HuH-7 (cell line): ENCODE measurements at regions not wholly inside any gene's neighbourhood (a gene's known extent, or its start where the extent isn't known, plus 50 kb on each side); places are given as distances from the start of the nearest gene placed in this dataset.
"Not testable (repeated sequence)": the region's sequence is repeated elsewhere in the genome, so short reads cannot be mapped to it uniquely, and the experiment has no call there.

ENCODE experiments used
- DNase-seq: peaks from one replicate; pipeline ENCODE4 v3.0.0; 2011; ENCODE audit warnings: low spot score

DNA sequence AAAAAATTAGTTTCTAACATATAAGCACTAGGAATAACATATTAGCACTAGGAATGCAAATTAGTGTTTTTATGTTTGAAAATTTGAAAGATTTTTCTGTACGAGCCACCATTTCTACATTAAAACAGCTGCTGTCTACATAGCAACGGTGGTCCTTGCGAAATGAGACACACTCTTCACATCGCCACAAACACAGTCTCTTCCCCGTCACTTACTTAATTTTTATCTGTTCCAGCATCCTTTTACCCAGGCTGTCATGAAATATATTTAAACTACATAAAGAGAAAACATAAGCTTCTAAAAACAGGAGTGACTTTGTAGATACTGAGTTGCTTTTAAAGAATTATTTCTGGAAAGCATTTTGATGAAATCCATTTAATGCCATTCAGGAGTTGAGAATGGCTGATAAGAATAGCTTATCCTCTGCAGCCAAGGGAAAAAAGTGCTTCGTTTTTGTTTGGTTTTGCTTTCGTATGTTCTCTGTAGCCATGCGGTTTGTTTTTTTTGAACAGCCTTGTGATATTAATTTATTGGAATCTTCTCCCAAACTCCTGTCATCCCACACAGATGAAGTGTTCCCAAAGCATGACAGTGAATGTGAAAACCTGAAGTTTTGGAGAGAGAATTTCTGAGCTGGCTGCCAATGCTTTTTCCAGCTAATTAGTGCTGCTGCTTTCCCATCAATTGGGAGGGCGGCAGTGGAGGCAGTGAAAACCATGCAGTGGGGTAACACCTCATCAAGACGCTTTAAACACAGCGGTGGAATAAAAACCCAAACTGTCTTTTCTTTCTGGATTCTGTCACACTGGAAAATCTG lies 603.7 kb upstream of the ADARB2 start:
- DNase-seq = no peak

DNA sequence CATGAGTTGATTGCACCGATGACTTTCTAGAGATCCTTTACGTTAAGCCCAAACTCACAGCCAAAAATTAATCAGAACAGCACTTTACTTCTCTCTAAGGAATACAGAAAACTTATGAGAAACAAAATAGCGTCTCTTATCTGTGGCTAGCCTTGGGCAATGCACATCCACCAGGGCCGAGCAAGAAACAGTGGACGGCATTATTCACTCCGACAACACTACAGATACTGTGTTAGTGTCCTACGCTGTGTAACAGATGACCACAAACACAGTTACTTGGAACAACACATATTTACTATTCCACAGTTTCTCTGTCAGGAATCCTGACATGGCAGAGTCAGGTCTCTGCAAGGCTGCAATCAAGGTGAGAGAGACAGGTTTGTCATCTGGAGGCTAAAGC lies 598.3 kb upstream of the ADARB2 start:
- DNase-seq = no peak

DNA sequence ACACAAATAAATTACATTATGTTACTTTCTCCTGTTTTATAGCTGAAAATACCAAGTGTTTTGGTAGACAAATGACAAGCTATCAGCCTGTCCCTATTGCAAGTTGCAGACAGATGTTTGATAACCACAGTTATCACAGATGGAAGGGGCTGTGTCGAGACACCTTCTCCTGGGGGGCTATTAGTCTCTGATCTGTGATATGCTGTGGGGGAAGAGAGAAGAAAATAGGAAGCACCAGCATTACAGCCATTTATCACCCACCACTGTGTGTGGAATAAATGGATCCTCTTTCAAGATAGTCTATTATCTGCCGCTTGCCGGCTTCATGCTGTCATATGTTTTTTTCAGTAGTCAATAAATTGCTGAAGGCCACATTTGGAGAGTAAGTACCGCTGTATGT lies 597.2 kb upstream of the ADARB2 start:
- DNase-seq = no peak

DNA sequence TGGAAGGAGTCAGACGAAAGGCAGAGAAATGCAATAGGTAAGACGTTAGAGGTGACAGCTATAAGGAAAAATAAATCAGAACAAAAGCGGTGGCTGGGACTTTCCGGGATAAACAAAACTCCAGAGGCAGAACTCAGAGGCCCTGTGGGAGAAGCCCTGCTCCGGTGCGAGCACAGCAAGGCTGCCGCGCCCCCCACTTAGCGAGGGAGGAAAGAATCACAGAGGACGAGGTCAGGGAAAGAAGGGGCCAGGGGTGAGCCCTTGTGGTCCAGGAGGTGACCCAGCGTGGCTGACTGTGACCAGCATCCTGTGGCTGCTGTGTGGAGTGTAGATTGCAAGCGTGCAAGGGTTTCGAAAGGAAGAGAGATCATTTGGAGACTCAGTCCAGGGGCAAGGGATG lies 591.8 kb upstream of the ADARB2 start:
- DNase-seq = no peak

DNA sequence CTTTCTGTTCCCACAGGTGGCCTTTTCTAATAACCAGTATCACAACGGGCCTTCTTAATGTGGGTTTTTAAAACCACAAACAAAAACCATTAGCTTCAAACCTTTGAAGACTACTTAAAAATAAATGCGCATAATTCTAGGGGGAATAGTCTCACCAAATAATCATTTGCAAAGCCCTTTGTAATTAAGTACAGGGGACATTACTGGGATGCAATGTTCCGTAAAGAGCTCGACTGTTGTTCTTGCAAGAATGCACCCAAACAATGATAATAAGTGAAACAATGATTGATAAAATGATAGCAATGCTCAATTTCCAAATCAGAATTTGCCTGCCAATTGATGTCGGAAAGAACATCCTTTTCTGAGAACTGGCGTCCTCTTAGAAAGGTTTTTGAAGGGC lies 589.1 kb upstream of the ADARB2 start:
- no peak for DNase-seq

DNA sequence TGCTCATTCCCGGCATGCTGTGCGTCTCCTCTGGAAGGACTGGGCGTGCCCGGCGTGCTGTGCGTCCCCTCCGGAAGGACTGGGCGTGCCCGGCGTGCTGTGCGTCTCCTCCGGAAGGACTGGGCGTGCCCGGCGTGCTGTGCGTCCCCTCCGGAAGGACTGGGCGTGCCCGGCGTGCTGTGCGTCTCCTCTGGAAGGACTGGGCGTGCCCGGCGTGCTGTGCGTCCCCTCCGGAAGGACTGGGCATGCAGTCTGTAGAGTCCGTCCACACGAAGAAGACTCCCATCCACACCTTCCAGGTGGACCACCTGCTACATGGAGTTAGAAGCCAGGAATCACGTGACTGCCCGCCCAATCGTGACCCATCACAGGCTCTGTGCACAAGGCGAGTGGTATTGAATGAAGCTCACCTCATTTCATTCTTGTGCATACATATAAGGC lies 577.7 kb upstream of the ADARB2 start:
- not testable (repeated sequence) for DNase-seq

DNA sequence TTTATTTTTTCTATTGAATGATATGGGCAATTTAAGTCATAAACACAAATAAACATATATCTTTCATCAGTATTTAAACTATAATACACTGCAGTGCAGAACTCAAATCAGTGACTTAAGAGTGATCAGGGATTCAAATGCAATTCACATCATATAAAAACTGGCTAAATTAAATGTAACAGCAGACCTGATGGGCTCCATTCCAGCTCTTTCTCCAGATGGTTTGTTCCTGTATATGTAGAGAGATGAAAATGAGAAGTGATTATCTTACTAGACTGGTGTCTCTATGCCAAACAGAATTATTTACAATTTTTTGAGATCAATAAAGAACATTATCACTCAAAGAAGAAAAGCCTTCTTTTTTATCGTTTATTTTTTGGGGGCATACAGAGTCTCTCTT lies 568.8 kb upstream of the ADARB2 start:
- DNase-seq = no peak

DNA sequence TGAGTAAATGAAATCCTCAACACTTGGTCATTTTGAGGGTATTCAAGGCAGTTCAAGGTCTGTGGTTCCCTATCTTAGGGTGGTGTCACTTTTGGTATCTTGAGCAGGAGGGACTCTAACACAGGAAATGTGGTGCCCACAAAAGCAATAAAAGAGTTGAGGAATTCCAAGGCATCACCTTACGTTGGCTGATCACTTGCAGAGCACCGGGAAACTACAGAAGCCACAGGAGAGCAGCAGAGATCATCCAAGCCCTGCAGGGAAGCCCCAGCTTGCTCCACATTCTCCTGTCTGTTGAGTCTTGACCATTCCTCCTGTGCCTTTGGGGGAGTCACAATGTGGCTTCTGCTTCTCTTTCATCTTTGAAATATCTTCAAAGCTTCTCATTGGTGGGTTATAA lies 565.8 kb upstream of the ADARB2 start:
- DNase-seq = no peak

DNA sequence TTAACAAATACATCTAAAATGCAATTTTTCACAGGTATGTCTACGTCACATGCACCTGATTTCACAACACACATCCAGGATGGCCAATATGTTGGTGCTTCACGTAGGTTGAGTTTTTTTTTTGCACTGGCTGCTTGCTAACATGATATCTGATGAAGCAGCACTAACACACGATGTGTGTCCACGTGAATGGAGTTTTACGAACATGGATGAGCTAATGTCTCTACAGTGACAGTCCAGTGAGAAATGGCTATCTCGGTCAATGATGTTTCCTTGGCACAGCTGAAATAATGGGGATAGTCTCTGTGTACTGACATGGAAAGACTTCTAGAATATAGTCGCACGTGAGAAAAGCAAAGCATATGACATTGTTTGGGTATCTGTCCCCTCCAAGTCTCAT lies 563.9 kb upstream of the ADARB2 start:
- no peak for DNase-seq

DNA sequence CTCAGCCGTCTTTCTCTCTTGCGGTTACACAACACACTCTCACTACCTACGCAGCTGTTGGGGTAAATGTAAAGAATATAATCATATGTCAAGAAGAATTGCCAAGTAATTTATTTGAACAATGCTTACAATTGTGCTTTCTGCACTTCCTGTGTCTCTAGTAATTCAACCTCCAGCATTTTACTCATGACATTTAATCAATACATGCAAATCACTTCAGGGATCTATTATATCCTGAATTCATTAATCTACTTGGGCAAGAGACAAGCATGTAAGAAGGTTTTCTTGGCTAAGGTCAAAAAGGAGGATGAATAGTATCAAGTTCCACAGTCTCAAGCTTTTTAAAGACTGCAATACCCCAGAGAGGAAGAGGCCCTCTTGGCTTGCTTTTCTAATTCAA lies 562.9 kb upstream of the ADARB2 start:
- DNase-seq = no peak

DNA sequence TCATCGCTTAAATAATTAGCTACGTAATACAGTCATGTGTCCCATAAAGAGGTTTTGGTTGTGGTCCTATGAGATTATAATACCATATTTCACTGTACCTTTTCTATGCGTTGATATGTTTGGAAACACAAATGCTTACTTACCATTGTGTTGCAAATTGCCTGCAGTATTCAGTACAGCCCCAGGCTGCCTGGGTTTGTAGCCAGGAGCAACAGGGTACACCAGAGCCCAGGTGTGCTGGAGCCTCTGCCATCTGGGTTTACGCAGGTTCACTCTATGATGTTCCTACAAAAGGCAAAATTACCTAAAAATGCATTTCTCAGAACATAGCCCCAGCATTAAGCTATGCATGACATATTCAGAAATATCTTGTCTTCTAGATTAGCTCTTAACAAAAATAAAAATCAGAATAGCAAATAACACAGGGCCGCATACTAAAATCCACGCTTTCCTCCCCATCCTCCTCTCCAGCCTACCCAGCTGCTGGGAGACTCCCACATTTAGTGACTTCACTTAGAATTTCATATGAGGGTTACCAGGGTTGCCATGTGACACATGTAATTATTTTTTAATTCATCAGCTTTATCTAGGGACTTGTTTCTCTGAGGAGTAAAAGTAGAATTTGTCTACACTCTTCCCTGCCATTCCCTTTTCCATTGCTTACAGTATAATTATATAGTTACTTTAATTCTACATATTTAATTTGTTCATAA lies 559.0 kb upstream of the ADARB2 start:
- no peak for DNase-seq

DNA sequence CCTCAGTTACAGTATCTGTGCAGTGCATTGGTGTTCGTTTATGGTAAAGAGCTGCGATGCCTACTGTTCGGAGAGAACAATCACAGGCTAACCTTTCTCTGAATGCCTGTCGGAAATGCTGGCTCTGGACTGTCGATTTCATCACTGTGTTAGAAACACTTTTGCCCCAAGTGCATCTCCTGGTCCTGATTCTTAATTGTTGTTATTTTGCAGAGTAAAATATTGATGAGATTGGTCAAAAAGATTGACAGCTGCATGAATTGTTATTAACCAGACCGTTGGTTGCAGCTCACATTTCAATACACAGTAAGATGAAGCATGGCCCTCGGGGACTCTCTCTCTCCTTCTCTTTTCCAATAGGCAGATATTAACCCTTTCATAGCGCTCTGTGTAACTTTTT lies 557.4 kb upstream of the ADARB2 start:
- no peak for DNase-seq

DNA sequence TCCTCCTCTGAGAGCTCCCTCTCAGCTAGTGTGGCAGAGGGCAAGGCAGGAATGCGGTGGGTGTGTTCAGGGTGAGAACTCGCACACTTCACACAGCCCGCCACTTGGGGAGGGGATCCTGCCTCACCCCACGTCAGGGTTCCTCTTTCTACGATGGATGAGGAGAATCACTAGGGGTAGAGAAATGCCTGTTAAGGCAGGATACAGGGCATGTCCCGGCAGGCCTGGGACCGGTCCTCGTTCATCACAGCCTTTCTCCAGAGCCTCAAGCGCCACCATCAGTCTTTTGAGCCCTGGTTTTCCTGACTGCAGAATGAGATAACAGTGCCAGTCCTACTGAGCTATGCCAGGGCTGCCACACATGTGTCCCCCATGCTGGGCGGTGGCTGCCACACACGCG lies 546.7 kb upstream of the ADARB2 start:
- no peak for DNase-seq

DNA sequence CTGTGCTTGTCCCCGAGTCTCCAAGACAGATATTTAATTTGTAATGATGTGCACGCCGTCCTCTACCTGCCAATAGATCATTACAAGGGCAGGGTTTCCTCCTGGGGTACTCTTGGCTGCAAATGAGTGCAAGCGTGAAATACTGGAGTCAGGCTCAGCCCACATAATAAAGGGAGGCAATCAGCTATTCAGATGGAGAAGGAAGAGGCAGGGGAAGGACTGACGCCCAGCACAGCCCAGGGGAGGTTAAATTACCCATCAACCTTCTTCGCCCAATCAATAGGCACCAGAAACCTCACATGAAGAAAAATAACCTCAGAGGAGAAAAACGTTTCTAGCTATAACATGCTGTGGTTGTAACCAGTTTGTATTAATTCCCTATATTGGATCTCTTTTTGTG lies 544.9 kb upstream of the ADARB2 start:
- no peak for DNase-seq

DNA sequence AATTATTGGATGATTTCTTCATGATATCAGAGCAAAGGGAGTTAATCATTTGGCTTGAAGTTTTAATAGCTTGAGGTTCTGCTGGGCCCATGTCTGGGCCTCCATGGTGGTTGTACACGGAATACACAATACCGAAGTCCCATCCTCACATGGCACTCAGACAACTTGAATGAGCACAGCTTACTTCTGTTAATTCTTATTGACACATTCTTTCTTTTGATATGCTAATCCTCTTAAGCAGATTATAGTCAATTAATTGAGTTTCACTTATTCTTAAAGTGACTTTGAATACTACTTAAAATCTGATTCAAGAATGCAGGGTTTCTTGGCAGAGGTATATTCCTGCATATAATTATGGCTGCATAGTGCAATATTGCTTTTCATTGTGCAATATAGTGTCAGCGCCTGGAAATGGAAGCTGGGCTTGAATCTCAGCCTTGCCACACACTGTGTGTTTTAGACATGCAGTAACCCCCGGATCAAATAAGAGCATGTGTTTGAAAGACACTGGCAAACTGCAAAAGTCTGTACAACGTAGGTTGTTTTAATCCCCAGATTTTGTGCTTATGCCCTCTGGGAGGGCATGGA lies 543.5 kb upstream of the ADARB2 start:
- DNase-seq = no peak

DNA sequence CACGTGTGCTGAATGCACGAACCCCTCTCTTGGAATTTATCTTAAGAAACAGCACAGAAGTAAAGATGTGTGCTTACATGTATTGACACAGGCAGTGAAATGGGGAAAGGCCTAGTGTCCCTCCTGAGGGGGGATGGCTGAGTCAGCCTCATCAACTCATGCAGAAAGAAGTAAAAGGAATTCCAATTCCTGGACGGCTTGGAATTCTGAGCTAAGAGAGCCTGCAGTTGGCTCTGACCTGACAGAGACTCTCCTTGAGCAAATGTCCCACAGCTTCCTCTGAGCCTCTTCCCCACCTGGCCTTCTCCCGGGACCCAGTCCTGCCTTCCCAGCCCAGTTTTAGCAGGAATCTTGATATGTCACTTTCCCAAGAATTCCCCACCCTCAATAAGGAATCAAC lies 542.4 kb upstream of the ADARB2 start:
- DNase-seq = no peak

DNA sequence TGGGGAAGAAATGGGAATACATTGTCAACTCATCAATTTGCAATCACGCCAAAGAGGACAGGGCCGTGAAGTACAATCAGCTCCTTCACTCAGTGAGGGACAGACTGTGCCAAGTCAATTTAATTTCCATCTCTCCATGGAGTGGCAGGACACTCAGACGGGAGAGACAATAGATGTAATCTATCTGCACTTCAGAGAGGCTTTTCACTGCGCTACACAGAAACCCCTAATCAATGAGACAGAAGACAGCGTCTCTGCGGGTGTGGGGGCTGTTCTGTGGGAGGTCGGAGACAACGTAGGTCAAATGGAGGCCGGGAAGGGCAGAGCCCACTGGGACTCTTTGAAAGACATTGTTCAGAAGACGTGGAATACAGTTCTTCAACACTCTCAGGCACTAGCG lies 541.0 kb upstream of the ADARB2 start:
- no peak for DNase-seq

DNA sequence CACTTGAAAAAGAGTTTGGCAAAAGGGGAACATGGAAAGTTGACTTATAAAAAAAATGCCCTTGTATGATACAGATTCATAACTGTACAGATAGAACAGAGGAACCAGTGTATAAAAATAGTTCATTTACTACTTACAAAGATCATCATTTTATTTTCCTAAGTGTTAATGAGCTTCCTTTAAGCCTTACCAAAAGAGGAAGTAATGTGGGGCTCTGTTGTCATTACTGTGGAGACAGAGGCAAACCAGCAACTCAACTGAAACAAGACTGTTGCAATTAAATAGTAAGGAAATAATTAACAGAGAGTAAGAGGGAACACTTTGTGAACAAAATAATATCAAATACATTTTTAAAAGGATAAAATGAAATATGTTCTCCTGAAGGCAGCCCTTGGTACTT lies 526.2 kb upstream of the ADARB2 start:
- no peak for DNase-seq

DNA sequence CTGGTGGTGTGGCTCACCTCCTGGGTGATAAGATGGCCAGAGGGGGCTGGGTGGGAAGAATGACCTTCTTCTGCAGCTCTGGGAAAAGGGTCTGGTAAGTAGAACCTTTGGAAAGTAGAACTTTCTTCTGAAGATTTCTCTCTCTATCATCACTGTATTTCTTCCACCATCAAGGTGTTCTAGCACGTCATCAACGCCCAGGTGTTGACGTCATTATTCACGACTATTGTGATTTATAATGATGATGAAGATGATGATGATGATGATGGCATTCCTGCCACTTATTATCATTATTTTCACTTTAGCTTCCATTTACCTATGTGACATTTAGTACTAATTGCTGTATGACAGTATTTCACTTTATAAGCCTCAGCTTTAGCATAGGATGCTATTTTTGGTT lies 525.6 kb upstream of the ADARB2 start:
- no peak for DNase-seq

DNA sequence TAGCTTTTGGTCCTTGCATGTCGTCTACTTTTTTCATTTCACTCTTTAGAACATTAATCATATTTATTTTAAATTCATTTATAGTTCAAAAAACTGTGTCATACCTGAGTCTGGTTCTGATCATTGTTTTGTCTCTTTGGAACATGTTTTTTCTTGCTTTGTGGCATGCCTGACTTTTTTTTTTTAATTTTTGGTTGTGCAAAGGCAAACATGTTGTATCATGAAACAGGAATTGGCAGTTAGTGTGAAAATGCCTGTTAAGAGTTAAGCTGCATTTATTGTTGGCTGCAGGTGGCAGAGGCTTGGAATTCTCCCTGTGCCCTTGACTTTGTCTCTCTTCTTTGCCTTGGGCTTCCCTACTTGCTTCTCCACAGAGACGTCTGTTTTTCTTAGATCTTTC lies 525.0 kb upstream of the ADARB2 start:
- no peak for DNase-seq

DNA sequence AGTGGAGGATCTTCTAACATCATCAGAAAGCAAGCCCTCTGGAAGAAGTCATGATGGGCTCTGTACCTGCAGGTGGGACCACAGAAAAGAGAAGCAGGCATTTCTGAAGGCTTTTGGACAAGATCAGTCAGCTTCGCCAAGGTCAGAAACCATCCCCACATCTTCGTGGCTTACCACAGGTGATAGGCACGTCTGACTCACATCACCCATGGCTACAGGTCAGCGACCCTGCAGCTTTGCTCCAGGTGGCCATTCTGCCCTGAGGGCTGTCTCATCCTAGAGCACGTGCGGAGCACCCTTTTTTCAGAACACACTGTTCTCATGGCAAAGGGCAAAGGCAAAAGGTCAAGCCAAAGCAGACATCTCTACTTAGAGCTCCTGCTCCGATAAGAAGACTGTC lies 518.9 kb upstream of the ADARB2 start:
- DNase-seq = no peak

DNA sequence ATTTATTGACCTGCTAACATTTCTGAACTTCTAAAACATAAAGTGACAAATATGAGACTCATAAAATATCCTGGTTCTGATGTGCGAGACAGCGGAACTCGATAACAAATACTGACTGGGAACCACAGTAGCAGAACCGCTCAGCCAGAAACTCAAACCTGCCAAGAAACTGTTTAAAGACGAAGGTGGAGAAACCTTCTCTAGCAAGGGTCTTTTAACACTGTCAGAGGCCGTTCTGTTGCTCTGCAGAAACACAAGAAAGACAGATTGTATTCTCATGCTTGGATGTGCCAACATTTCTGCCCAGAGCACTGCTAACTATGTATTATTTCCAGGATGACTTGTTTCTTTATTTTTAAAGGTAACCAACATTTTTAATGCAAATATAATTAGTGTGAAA lies 514.8 kb upstream of the ADARB2 start:
- DNase-seq = no peak

DNA sequence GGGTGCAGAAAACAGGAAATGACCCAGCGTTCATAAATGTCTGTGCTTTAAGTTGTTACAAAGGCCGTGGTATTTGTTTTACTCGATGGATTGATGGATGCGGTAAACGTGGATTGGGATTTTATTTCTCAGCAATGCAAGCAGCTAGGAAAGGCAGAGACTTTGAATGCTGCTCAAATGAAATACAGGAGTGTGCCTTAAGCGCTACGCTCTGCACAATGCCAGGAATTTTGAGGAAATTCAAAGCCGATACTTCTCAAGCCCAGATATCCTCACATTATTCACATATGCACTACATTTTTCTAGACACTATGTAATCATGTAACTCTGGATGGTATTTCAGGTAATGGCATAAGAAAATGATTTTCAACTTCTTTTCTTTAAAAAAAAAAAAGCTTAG lies 514.3 kb upstream of the ADARB2 start:
- DNase-seq = no peak
